SK-N-SH (cell line): ENCODE measurements at regions not wholly inside any gene's neighbourhood (a gene's known extent, or its start where the extent isn't known, plus 50 kb on each side); places are given as distances from the start of the nearest gene placed in this dataset.

ENCODE experiments used
- CTCF ChIP-seq: fragments of 200-600 bp; sonication (generic); IDR thresholded peaks from 2 replicates; pipeline ENCODE4 v1.6.1; 2017; ENCODE audit warnings: antibody characterized with exemption, mild to moderate bottlenecking, moderate library complexity
- MEF2A ChIP-seq: IDR thresholded peaks from 2 replicates; pipeline ENCODE4 v1.4.0; 2012; ENCODE audit warnings: low read depth, borderline replicate concordance
- POLR2AphosphoS5 ChIP-seq: IDR thresholded peaks from 2 replicates; pipeline ENCODE4 v1.6.1; 2012; ENCODE audit warnings: low read depth, low read length
- RCOR1 ChIP-seq: fragments of 150-350 bp; IDR thresholded peaks from 2 replicates; pipeline ENCODE4 v1.6.1; 2017; ENCODE audit warnings: antibody characterized with exemption, low read length
- SIN3A ChIP-seq: IDR thresholded peaks from 2 replicates; pipeline ENCODE4 v1.6.1; 2012; ENCODE audit warnings: low read depth, mild to moderate bottlenecking, low read length, moderate library complexity, borderline replicate concordance

- TF ChIP-seq CTCF (no peak), POLR2AphosphoS5 (no peak), SIN3A (no peak), RCOR1 (no peak), MEF2A (no peak)
Measured at GRCh38 chr7:46459942-46460341, 538.9 kb upstream of the IGFBP3 start.
